ENCODE measurements at regions not wholly inside any gene's neighbourhood (a gene's known extent, or its start where the extent isn't known, plus 50 kb on each side); places are given as distances from the start of the nearest gene placed in this dataset.

DNA sequence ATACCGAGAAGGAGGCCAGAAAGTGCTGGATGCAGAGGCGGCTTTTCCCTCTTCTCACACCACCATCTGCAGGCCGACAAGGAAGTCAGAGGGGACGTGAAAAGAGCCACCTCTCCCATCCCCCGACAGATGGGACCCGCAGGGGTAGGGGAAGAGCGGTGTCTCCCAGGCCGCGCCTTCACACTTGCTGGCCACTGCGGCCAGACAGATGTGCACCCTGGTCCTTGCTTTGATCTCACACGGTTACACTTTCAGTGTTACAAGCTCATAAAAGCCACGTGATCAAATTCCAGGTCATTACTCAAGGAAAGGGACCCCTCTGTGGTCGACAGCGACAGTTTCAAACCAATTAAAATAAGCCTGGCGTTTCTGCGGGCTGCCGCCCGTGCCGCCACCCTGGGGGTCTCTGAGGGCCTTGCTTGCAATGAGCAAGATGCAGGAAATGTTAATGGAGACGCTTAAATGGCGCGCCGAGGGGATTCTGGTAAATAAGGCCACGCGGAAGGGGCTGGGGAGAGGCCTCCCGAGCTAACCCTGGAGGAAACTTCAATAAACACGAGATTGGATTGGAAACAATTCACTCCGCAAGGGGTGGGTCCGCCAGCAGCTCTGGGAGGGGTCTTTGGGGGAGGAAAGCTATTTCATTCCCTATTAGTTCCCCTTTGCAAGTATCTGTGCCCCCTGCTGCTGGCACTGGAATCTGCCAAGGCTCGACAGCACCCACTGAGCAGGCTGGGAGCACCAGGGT lies 240.9 kb downstream of the ENGASE start:
- no peaks in the 10 kb centered on the region for H3F3A ChIP-seq (ENCODE audit: insufficient read depth, low read length, poor library complexity, severe bottlenecking)
- H2AFZ ChIP-seq (ENCODE audit: low read depth, low read length): no peak overlapping the region
- H3K9ac ChIP-seq (ENCODE audit: low read length): no peak overlapping the region
- H3K27ac ChIP-seq (ENCODE audit: low read length): no peak overlapping the region
- H3K9me2 ChIP-seq (ENCODE audit: insufficient read depth, low read length): no peaks in the 10 kb centered on the region
- no peaks in the 10 kb centered on the region for H3K27me3 ChIP-seq (ENCODE audit: insufficient read depth, low read depth, low read length)
- no peaks in the 10 kb centered on the region for H3K9me3 ChIP-seq (ENCODE audit: low read length)
- no peaks in the 10 kb centered on the region for H3K79me2 ChIP-seq (replicated peaks; ENCODE audit: insufficient read depth, low read length)
- TF ChIP-seq POLR2AphosphoS5 (IDR thresholded peaks at IDR 0.05) (no peak), MXI1 (conservative IDR thresholded peaks at IDR 0.05; ENCODE audit: poor library complexity, severe bottlenecking) (no peak), SMC3 (conservative IDR thresholded peaks at IDR 0.05; ENCODE audit: poor library complexity) (no peak), TAF1 (IDR thresholded peaks at IDR 0.05; ENCODE audit: low read depth) (no peak), EP300 (conservative IDR thresholded peaks at IDR 0.05; ENCODE audit: poor library complexity, severe bottlenecking) (no peak), RAD21 (conservative IDR thresholded peaks at IDR 0.05) (no peak), EZH2 (IDR thresholded peaks at IDR 0.05; ENCODE audit: borderline replicate concordance, insufficient read depth, low read length, poor library complexity, severe bottlenecking) (no peak)
- TF ChIP-seq, protein P1, sequence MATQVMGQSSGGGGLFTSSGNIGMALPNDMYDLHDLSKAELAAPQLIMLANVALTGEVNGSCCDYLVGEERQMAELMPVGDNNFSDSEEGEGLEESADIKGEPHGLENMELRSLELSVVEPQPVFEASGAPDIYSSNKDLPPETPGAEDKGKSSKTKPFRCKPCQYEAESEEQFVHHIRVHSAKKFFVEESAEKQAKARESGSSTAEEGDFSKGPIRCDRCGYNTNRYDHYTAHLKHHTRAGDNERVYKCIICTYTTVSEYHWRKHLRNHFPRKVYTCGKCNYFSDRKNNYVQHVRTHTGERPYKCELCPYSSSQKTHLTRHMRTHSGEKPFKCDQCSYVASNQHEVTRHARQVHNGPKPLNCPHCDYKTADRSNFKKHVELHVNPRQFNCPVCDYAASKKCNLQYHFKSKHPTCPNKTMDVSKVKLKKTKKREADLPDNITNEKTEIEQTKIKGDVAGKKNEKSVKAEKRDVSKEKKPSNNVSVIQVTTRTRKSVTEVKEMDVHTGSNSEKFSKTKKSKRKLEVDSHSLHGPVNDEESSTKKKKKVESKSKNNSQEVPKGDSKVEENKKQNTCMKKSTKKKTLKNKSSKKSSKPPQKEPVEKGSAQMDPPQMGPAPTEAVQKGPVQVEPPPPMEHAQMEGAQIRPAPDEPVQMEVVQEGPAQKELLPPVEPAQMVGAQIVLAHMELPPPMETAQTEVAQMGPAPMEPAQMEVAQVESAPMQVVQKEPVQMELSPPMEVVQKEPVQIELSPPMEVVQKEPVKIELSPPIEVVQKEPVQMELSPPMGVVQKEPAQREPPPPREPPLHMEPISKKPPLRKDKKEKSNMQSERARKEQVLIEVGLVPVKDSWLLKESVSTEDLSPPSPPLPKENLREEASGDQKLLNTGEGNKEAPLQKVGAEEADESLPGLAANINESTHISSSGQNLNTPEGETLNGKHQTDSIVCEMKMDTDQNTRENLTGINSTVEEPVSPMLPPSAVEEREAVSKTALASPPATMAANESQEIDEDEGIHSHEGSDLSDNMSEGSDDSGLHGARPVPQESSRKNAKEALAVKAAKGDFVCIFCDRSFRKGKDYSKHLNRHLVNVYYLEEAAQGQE (IDR thresholded peaks at IDR 0.05; ENCODE audit: borderline replicate concordance): no peak
- TF ChIP-seq, protein P2, sequence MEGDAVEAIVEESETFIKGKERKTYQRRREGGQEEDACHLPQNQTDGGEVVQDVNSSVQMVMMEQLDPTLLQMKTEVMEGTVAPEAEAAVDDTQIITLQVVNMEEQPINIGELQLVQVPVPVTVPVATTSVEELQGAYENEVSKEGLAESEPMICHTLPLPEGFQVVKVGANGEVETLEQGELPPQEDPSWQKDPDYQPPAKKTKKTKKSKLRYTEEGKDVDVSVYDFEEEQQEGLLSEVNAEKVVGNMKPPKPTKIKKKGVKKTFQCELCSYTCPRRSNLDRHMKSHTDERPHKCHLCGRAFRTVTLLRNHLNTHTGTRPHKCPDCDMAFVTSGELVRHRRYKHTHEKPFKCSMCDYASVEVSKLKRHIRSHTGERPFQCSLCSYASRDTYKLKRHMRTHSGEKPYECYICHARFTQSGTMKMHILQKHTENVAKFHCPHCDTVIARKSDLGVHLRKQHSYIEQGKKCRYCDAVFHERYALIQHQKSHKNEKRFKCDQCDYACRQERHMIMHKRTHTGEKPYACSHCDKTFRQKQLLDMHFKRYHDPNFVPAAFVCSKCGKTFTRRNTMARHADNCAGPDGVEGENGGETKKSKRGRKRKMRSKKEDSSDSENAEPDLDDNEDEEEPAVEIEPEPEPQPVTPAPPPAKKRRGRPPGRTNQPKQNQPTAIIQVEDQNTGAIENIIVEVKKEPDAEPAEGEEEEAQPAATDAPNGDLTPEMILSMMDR (IDR thresholded peaks at IDR 0.05; ENCODE audit: poor library complexity, severe bottlenecking): no peak
- no peak overlapping the region for H3K4me2 ChIP-seq (ENCODE audit: low read length)
- peak overlapping the region; percentile 10 for H3K4me3 ChIP-seq (ENCODE audit: low read length)
- no peaks in the 10 kb centered on the region for H3K36me3 ChIP-seq (ENCODE audit: insufficient read depth, low read length)
- H4K20me1 ChIP-seq (ENCODE audit: insufficient read depth): no peaks in the 10 kb centered on the region

DNA sequence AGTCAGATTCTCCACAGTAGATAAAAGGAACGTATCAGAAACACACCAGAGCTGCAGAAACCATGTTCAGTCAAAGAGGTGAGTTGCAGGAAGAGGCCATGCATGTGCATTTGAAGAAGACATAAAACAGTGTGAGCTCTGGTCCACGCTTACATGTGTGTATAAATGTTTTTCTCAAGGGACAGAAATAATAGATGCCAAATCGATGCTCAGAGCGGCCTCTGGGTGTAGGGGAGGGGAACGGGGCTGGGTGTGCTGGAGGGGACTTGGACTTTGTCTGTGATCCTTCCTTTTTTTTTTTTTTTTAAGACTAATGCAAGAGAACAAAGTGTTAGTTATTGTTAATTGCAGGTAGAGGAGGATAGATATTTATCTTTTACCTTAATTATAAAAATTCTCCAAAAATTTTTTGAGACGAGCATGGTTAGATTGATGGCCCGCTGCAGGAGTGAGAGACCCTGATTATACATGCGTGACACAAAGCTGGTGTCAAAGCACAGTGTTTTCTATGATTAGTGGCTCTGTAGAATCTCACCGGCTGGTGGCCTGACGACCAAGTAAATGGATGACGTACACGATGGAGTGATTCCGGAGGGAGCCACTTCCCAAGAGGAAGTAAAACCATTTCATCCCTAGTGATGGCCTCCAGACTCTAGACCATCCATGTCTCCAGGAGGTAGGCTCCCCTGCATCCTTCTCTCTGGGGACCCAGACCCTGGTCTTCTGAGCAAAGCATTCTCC lies 240.2 kb downstream of the ENGASE start:
- peak overlapping the region; percentile 10 for H3K4me3 ChIP-seq (ENCODE audit: low read length)
- no peak overlapping the region for H3K9ac ChIP-seq (ENCODE audit: low read length)
- H3K27ac ChIP-seq (ENCODE audit: low read length): no peak overlapping the region
- H3K9me3 ChIP-seq (ENCODE audit: low read length): no peaks in the 10 kb centered on the region
- no peaks in the 10 kb centered on the region for H3K36me3 ChIP-seq (ENCODE audit: insufficient read depth, low read length)
- H3F3A ChIP-seq (ENCODE audit: insufficient read depth, low read length, poor library complexity, severe bottlenecking): no peaks in the 10 kb centered on the region
- H4K20me1 ChIP-seq (ENCODE audit: insufficient read depth): no peaks in the 10 kb centered on the region
- H3K27me3 ChIP-seq (ENCODE audit: insufficient read depth, low read depth, low read length): no peaks in the 10 kb centered on the region
- TF ChIP-seq, protein P1 (IDR thresholded peaks at IDR 0.05; ENCODE audit: borderline replicate concordance): no peak
- H3K79me2 ChIP-seq (replicated peaks; ENCODE audit: insufficient read depth, low read length): no peaks in the 10 kb centered on the region
- H3K9me2 ChIP-seq (ENCODE audit: insufficient read depth, low read length): no peaks in the 10 kb centered on the region
- no peak overlapping the region for H2AFZ ChIP-seq (ENCODE audit: low read depth, low read length)
- H3K4me2 ChIP-seq (ENCODE audit: low read length): no peak overlapping the region

Data from neural cell (in vitro differentiated cells).